ENCODE measurements at regions not wholly inside any gene's neighbourhood (a gene's known extent, or its start where the extent isn't known, plus 50 kb on each side); places are given as distances from the start of the nearest gene placed in this dataset.

GRCh38 chr9:14021871-14022525 lies 291.9 kb downstream of the NFIB start:
- BruUV-seq (replicated peaks) = no TSS peak
- TF ChIP-seq, protein P1, sequence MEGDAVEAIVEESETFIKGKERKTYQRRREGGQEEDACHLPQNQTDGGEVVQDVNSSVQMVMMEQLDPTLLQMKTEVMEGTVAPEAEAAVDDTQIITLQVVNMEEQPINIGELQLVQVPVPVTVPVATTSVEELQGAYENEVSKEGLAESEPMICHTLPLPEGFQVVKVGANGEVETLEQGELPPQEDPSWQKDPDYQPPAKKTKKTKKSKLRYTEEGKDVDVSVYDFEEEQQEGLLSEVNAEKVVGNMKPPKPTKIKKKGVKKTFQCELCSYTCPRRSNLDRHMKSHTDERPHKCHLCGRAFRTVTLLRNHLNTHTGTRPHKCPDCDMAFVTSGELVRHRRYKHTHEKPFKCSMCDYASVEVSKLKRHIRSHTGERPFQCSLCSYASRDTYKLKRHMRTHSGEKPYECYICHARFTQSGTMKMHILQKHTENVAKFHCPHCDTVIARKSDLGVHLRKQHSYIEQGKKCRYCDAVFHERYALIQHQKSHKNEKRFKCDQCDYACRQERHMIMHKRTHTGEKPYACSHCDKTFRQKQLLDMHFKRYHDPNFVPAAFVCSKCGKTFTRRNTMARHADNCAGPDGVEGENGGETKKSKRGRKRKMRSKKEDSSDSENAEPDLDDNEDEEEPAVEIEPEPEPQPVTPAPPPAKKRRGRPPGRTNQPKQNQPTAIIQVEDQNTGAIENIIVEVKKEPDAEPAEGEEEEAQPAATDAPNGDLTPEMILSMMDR (IDR thresholded peaks at IDR 0.05) = no peak
- no peak for TF ChIP-seq TCF7L2 (IDR thresholded peaks at IDR 0.05; ENCODE audit: low read depth, low read length)
- TF ChIP-seq, protein P2, sequence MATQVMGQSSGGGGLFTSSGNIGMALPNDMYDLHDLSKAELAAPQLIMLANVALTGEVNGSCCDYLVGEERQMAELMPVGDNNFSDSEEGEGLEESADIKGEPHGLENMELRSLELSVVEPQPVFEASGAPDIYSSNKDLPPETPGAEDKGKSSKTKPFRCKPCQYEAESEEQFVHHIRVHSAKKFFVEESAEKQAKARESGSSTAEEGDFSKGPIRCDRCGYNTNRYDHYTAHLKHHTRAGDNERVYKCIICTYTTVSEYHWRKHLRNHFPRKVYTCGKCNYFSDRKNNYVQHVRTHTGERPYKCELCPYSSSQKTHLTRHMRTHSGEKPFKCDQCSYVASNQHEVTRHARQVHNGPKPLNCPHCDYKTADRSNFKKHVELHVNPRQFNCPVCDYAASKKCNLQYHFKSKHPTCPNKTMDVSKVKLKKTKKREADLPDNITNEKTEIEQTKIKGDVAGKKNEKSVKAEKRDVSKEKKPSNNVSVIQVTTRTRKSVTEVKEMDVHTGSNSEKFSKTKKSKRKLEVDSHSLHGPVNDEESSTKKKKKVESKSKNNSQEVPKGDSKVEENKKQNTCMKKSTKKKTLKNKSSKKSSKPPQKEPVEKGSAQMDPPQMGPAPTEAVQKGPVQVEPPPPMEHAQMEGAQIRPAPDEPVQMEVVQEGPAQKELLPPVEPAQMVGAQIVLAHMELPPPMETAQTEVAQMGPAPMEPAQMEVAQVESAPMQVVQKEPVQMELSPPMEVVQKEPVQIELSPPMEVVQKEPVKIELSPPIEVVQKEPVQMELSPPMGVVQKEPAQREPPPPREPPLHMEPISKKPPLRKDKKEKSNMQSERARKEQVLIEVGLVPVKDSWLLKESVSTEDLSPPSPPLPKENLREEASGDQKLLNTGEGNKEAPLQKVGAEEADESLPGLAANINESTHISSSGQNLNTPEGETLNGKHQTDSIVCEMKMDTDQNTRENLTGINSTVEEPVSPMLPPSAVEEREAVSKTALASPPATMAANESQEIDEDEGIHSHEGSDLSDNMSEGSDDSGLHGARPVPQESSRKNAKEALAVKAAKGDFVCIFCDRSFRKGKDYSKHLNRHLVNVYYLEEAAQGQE (IDR thresholded peaks at IDR 0.05; ENCODE audit: insufficient read depth in 1 of 2, low read depth in 2 of 2, low read length in 1 of 2) = no peak
- no peak for DNase-seq (ENCODE audit: low read depth, low spot score)
- in situ Hi-C loops (cut with HindIII; ENCODE audit: low pct_unique_long_range_greater_than_20kb, low sequenced_read_pairs) = no loop called here
- intact Hi-C loops (cut with micrococcal nuclease; ENCODE audit: unreplicated experiment) = no loop called here
- ATAC-seq = no peak
- Histone ChIP-seq H3K4me1 (ENCODE audit: control insufficient read depth, insufficient read depth, low read length) (no peaks in the 10 kb centered on the region), H3K27me3 (ENCODE audit: control insufficient read depth, insufficient read depth, low read length) (no peaks in the 10 kb centered on the region), H3K27ac (ENCODE audit: low read length) (no peak overlapping the region), H3K4me3 (ENCODE audit: low read depth in 2 of 2, low read length in 2 of 2) (no peak overlapping the region), H3K36me3 (ENCODE audit: control insufficient read depth, insufficient read depth, low read length) (no peaks in the 10 kb centered on the region), H3K9me3 (ENCODE audit: control insufficient read depth, insufficient read depth, low read depth, low read length) (no peaks in the 10 kb centered on the region)
- ChIA-PET CTCF (no interaction called here), POLR2A (no interaction called here)

GRCh38 chr9:14018081-14018480 lies 295.9 kb downstream of the NFIB start:
- H3K4me3 ChIP-seq (ENCODE audit: low read depth in 2 of 2, low read length in 2 of 2) = no peak overlapping the region
- BruUV-seq (replicated peaks) = no TSS peak
- intact Hi-C loops (cut with micrococcal nuclease; ENCODE audit: unreplicated experiment) (no loop called here), in situ Hi-C loops (cut with HindIII; ENCODE audit: low pct_unique_long_range_greater_than_20kb, low sequenced_read_pairs) (no loop called here)
- ChIA-PET POLR2A (no interaction called here), CTCF (interaction anchor here (0.7 kb wide), 1 partner anchor 46 kb away, joined by 5 read pairs; no protein-coding TSS in a partner anchor)
- H3K27me3 ChIP-seq (ENCODE audit: control insufficient read depth, insufficient read depth, low read length) = no peaks in the 10 kb centered on the region
- no peaks in the 10 kb centered on the region for H3K9me3 ChIP-seq (ENCODE audit: control insufficient read depth, insufficient read depth, low read depth, low read length)
- TF ChIP-seq TCF7L2 (IDR thresholded peaks at IDR 0.05; ENCODE audit: low read depth, low read length) (no peak), POLR2AphosphoS5 (IDR thresholded peaks at IDR 0.05; ENCODE audit: low read depth, low read length) (no peak), SIN3A (IDR thresholded peaks at IDR 0.05; ENCODE audit: borderline replicate concordance, insufficient read depth, low read depth, low read length) (no peak)
- TF ChIP-seq, protein P1 (IDR thresholded peaks at IDR 0.05) = no peak
- TF ChIP-seq, protein P2 (IDR thresholded peaks at IDR 0.05; ENCODE audit: insufficient read depth in 1 of 2, low read depth in 2 of 2, low read length in 1 of 2) = no peak
- no peak for DNase-seq (ENCODE audit: low read depth, low spot score)
- H3K36me3 ChIP-seq (ENCODE audit: control insufficient read depth, insufficient read depth, low read length) = no peaks in the 10 kb centered on the region
- H3K27ac ChIP-seq (ENCODE audit: low read length) = no peak overlapping the region
- no peaks in the 10 kb centered on the region for H3K4me1 ChIP-seq (ENCODE audit: control insufficient read depth, insufficient read depth, low read length)
- ATAC-seq = no peak
